ENCODE measurements at regions not wholly inside any gene's neighbourhood (a gene's known extent, or its start where the extent isn't known, plus 50 kb on each side); places are given as distances from the start of the nearest gene placed in this dataset.
"Not testable (repeated sequence)": the region's sequence is repeated elsewhere in the genome, so short reads cannot be mapped to it uniquely, and the experiment has no call there.

DNA sequence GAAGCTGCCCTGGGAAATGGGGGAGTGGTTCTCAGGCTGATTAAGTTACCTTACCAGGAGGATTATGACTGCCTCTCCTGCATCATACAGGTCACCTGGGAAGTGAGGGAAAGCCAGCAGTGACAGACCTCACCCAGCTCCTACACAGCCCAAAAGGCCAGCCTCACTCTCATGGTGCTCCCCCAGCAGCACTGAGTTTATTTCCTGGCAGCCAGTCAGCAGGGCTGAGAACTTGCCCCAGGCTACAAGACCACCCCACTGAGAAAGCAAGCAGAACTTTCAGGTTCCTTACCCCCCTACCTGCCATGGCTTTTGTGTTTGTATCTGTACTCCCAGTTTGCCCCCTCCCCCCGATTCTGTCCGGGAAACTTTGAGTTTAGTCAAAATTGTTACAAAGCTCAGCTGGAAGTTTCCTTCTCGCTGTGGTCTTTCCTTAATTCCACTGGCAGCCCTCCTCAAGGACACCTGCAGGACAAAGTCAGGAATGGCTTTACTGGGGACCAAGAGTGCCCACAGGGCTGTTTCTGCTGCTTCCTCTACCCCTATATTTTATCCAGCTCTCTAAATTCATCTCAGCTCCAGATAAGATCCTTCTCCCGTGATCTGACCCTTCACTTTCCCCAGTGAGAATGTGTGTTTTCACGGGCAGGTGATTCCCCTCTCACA, 649.8 kb upstream of the MBL2 start:
- DNase-seq, result no peak

- DNase-seq, result no peak
These were observed 640.1 kb upstream of the MBL2 start for GRCh38 chr10:53412651-53413050.

- DNase-seq, result no peak
These were observed 633.9 kb upstream of the MBL2 start for GRCh38 chr10:53406532-53406931.

DNA sequence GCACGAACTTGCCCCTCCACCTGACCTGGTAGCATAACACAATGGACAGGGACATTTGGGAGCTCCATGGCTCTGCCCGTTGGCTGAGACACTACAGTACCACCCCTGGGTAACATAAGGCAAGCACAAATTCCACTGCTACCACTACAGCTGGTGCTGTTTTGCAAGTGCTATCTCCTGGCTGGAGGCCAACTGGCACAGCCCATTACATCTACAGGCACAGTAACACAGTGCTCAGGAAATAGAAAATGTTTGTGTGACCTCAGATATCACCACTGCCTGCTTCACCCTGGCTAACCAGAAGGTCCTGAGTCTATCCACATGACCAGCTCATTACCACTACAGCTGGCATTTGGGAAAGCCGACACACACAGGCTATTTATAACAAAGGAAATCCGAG, 631.1 kb upstream of the MBL2 start:
- no peak for DNase-seq

GRCh38 chr10:53402594-53402993, 630.0 kb upstream of the MBL2 start:
- no peak for DNase-seq

GRCh38 chr10:53401536-53401935, 629.0 kb upstream of the MBL2 start:
- no peak for DNase-seq

DNA sequence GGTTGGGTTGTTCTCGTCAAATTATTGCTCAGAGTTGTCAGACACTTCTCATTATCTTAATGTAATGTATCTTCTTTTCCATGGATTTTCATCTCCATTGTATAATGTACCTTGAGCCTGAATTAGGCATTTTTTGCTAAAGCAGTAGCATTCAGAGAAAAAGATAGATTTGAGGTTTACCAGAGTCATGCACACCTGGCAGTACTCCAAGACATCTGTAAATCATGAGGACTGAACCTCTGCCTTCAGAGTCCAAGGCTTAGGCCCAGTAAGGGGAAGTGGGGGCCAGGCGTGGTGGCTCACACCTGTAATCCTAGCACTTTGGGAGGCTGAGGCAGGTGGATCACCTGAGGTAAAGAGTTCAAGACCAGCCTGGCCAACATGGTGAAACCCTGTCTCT, 624.3 kb upstream of the MBL2 start:
- no peak for DNase-seq

- no peak for DNase-seq
These were observed 622.9 kb upstream of the MBL2 start for GRCh38 chr10:53395449-53395848.

DNA sequence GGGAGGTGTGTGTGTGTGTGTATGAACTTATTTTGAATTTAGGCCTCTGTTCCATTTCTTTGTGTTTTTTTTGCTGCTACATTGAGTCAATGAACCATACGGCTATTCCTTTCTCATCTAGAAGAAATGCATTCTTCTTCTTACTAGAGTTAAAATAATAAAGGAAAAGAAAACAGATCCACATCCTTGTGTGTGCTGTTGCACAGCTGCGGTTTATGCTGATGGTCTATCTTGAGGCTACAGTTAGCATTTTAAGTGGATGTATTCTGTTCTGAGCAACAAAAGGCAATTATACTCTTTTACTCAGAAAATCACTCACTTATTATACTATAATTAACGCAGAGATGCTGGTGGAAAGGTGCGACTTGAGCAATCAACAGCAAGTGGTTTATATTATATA, 615.0 kb upstream of the MBL2 start:
- no peak for DNase-seq

DNA sequence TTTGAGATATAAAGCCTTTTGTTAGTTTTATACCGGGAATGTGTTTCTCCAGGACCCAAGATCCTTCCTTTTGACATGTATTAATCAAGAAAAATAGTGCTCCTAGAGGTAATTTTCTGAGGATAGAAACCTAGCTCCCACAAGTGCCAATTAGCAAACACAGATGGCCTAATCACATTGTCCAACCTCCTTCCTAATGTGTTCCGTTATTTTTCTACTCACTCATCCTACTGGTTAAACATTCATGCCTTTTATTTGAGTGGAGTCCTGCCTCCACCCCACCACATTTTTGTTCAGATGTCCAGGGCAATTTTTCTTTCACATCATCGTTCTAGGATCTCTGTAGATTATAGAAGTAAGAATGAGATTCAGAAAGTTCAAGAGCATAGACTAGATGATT, 610.0 kb upstream of the MBL2 start:
- DNase-seq, result no peak

DNA sequence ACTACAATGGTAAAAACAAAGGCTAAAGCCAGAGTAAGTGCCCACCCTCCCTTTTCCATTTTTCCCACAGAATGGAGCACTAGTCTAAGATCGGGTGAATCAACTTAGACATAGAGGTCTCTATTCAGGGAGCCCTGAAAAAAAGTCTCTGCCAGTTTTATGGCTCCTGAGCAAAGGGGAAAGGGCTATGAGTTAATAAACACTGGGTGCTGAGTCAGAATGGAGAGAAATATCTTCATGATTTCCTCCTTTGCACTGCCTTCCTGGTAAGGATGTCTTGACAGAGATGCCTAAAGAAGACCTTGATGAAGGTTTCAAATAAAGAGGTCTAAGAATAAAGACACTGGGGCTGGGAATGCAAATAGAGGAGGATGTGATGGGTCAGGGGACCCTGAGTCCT, 607.4 kb upstream of the MBL2 start:
- DNase-seq, result no peak

DNA sequence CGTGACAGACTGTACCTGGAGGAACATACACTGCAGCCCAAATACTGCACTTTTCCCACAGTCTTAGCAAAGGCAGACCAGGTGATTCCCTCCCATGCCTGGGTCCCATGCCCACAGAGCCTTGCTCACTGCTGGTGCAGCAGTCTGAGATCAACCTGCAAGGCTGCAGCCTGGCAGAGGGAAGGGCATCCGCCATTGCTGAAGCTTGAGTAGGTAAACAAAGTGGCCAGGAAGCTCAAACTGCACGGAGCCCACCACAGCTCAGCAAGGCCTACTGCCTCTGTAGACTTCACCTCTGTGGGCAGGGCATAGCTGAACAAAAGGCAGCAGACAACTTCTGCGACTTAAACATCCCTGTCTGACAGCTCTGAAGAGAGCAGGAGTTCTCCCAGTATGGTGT, 597.8 kb upstream of the MBL2 start:
- DNase-seq, result no peak

- DNase-seq, result no peak
These were observed 589.4 kb upstream of the MBL2 start for GRCh38 chr10:53361936-53362335.

DNA sequence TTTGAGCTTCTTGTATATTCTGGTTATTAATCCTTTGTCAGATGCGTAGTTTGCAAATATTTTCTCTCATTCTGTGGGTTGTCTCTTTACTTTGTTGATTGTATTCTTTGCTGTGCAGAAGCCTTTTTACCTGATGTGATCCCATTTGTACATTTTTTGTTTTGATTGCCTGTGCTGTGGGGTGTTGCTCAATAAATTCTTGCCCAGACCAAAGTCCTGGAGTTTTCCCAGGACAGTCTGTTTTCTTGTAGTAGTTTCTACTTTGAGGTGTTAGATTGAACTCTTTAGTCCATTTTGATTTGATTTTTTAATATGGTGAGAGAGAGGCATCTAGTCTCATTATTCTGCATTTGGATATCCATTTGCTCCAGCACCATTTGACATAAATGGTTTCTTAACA, 588.7 kb upstream of the MBL2 start:
- DNase-seq, result no peak

GRCh38 chr10:53358978-53359377, 586.4 kb upstream of the MBL2 start:
- DNase-seq, result not testable (repeated sequence)

DNA sequence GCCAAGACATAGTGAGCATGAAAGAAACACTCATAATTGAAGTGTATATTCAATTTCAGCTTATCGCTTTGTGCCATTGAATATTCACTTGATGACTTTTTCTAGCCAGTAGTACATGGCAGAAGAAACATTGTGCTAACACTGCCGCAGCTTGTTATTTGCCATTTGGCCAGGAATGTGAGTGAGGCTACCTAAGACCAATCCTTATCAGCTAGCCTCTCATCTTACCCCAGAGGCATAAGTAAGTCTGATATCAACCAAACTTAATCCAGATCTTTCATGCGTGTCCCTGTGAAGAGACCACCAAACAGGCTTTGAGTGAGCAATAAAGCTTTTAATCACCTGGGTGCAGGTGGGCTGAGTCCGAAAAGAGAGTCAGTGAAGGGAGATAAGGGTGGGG, 586.0 kb upstream of the MBL2 start:
- DNase-seq, result no peak

DNA sequence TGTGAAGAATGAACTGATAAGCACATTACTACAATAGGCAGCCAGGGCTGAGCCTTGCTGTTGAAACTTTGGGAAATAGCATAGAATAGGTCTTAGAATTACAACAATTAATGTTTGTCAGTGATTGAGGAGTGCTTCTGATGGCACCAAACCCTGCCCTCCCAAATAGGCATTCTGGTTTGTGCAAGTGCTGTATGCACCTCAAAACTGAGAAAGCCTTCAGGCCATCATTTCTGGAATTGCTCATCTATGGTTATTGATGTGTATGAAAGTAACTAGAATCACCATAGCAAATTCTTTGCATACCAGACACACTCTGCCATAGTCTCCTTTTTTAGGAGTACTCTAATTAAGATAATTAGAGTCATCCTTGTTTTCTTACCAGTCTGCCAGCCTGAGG, 585.0 kb upstream of the MBL2 start:
- DNase-seq, result peak; percentile 16

DNA sequence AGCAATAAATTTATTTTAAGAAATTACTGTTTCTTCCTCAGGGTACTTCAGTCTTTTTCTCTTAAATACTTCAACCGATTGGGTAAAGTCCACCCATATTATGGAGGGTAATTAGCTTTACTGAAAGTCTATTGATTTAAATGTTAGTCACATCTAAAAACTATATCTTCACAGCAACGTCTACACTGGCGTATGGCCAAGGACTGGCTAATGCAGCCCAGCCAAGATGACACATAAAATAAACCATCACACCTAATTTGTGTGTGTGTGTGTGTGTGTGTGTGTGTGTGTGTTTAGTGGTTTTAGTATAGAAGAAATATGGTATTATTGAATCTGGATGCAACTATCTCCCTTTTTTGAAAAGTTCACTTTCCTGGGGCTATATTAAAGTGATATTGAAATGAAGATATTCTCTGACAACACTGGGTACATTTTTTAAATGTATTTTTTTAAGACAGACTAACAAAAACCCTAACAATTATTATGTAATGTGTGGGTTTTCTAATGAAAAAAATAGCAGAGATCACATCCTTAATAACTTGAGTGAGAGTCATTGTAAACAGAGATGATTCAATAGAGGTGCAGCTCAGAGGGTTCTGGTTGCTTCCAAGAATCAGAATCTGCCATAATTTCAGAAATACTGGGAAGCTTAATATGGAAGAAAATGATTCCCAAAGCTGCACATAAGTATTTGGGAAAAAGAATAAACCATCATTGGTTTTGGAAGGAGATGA, 584.2 kb upstream of the MBL2 start:
- DNase-seq, result no peak

- not testable (repeated sequence) for DNase-seq
These were observed 569.9 kb upstream of the MBL2 start for GRCh38 chr10:53342531-53342930.

DNA sequence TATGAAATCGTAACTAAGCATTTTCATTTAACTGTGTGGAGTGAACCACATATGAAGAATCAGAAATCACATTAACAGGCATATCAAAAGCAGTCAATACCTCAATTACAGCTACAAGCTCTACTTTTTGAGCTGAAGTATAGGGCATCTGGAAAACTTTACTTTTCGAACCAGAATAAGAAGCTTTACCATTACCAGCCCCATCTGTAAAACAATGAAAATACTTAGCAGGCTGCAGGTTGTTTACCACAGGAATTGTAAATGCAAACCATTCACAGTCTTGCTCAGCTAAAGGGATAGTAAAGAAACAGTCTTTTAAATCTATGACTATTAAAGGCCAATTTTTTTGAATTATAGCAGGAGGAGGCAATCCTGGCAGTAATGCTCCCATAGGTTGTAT, 565.6 kb upstream of the MBL2 start:
- DNase-seq, result not testable (repeated sequence)

GRCh38 chr10:53335803-53336422, 563.3 kb upstream of the MBL2 start:
- not testable (repeated sequence) for DNase-seq

GRCh38 chr10:53331460-53331859, 558.9 kb upstream of the MBL2 start:
- no peak for DNase-seq

GRCh38 chr10:53326401-53327305, 554.1 kb upstream of the MBL2 start:
- DNase-seq, result not testable (repeated sequence)

Measured in eye (tissue), 1 donor.